ENCODE measurements at regions not wholly inside any gene's neighbourhood (a gene's known extent, or its start where the extent isn't known, plus 50 kb on each side); places are given as distances from the start of the nearest gene placed in this dataset.

- no peak for DNase-seq
Measured at GRCh38 chr2:16717477-16717876, 51.8 kb upstream of the CYRIA start.

- no peak for DNase-seq
Measured at GRCh38 chr2:16716944-16717343, 51.3 kb upstream of the CYRIA start.

- DNase-seq: no peak
Measured at GRCh38 chr2:16716024-16716423, 50.4 kb upstream of the CYRIA start.

All from effector CD4-positive, alpha-beta T cell (primary cell).